Natural killer cell (primary cell): ENCODE measurements at regions not wholly inside any gene's neighbourhood (a gene's known extent, or its start where the extent isn't known, plus 50 kb on each side); places are given as distances from the start of the nearest gene placed in this dataset.

Source experiments
- ATAC-seq, 3 donors: fragments of 150-1000 bp in 2 of 3; fragments of 200-7000 bp in 1 of 3; cut with Tn5 transposase; 1 replicate in 1 of 3; 2 replicates in 2 of 3; pipeline ENCODE4 v1.10.0; 2021; ENCODE audit warnings: mild to moderate bottlenecking in 2 of 3, moderate library complexity in 2 of 3
- DNase-seq, 2 donors: peaks; one replicate each; pipeline versions ENCODE4 v3.0.0 to v3.0.0-alpha.2; 2013 to 2021; ENCODE audit warnings: mixed read lengths in 1 of 2
- H3K27ac ChIP-seq: one replicate; pipeline ENCODE4 v1.5.1; 2013; ENCODE audit warnings: mild to moderate bottlenecking, low read length
- H3K27me3 ChIP-seq: one replicate; pipeline ENCODE4 v1.6.1; 2013; ENCODE audit warnings: low read length; ENCODE audit not compliant: control insufficient read depth, insufficient read depth
- H3K36me3 ChIP-seq: one replicate; pipeline ENCODE4 v1.6.1; 2013; ENCODE audit warnings: low read length; ENCODE audit not compliant: control insufficient read depth, insufficient read depth
- H3K4me1 ChIP-seq: one replicate; pipeline ENCODE4 v1.6.1; 2013; ENCODE audit warnings: low read length; ENCODE audit not compliant: control insufficient read depth, insufficient read depth
- H3K4me3 ChIP-seq: one replicate; pipeline ENCODE4 v1.5.1; 2013; ENCODE audit warnings: low read length
- H3K9me3 ChIP-seq: one replicate; pipeline ENCODE4 v1.6.1; 2013; ENCODE audit warnings: low read length; ENCODE audit not compliant: control insufficient read depth, insufficient read depth
- H3K27ac Mint-ChIP-seq, 2 donors: one replicate each; pipeline ENCODE4 v1.8.0; 2022; ENCODE audit warnings: mild to moderate bottlenecking in 2 of 2, mixed read lengths in 2 of 2, moderate library complexity in 1 of 2
- H3K27me3 Mint-ChIP-seq, 2 donors: one replicate each; pipeline ENCODE4 v1.8.0; 2022; ENCODE audit warnings: low read depth in 2 of 2, mixed read lengths in 2 of 2
- H3K36me3 Mint-ChIP-seq: one replicate; pipeline ENCODE4 v1.8.0; 2022; ENCODE audit warnings: mixed read lengths
- H3K4me1 Mint-ChIP-seq, 2 donors: one replicate each; pipeline ENCODE4 v1.8.0; 2022; ENCODE audit warnings: mixed read lengths in 2 of 2
- H3K4me3 Mint-ChIP-seq: one replicate; pipeline ENCODE4 v1.8.0; 2022; ENCODE audit warnings: mild to moderate bottlenecking, moderate library complexity, mixed read lengths
- H3K9me3 Mint-ChIP-seq, 2 donors: one replicate each; pipeline ENCODE4 v1.8.0; 2022; ENCODE audit warnings: mixed read lengths in 2 of 2
- CTCF ChIP-seq: fragments of 200-600 bp; IDR thresholded peaks from one replicate; pipeline ENCODE4 v1.8.0; 2022; ENCODE audit warnings: antibody characterized with exemption
- WGBS: methylation state at CpG from one replicate; pipeline ENCODE4 v1.1.7; 2013; ENCODE audit warnings: missing lambda C conversion rate; ENCODE audit not compliant: insufficient coverage; 5-methylcytosine and 5-hydroxymethylcytosine counted together
- intact Hi-C: fragments of 100-400 bp; cut with micrococcal nuclease; formaldehyde crosslinking; loops from one replicate; pipeline ENCODE4 v1.14.2; 2022

GRCh38 chr9:96078897-96079490 is 203.5 kb downstream of the ERCC6L2 start:
- no peak overlapping the region for H3K4me3 Mint-ChIP-seq
- H3K27ac Mint-ChIP-seq: no peak overlapping the region
- Histone ChIP-seq H3K4me3 (no peak overlapping the region), H3K27ac (no peak overlapping the region), H3K4me1 (no peaks in the 10 kb centered on the region), H3K9me3 (no peaks in the 10 kb centered on the region), H3K27me3 (no peaks in the 10 kb centered on the region), H3K36me3 (no peaks in the 10 kb centered on the region)
- DNase-seq (no peak), ATAC-seq (no peak)
- intact Hi-C loops: no loop called here
- WGBS: 65% methylated on average over 3 of the region's 4 CpGs
- TF ChIP-seq CTCF: no peak
- H3K4me1 Mint-ChIP-seq: peaks cover 3 to 5% of the 10 kb centered on the region in 2 donors
- H3K27me3 Mint-ChIP-seq: peaks cover 8 to 26% of the 10 kb centered on the region in 2 donors
- no peaks in the 10 kb centered on the region for H3K36me3 Mint-ChIP-seq
- H3K9me3 Mint-ChIP-seq: no peaks in the 10 kb centered on the region

- intact Hi-C loops: no loop called here
- peaks cover 0 to 25% of the 10 kb centered on the region in 2 donors for H3K27me3 Mint-ChIP-seq
- DNase-seq (no peak), ATAC-seq (no peak)
- H3K4me1 ChIP-seq: no peaks in the 10 kb centered on the region
- no peaks in the 10 kb centered on the region for H3K4me1 Mint-ChIP-seq
- no peak for TF ChIP-seq CTCF
- H3K9me3 Mint-ChIP-seq: no peaks in the 10 kb centered on the region
- H3K9me3 ChIP-seq: no peaks in the 10 kb centered on the region
- no peaks in the 10 kb centered on the region for H3K27me3 ChIP-seq
- no peaks in the 10 kb centered on the region for H3K36me3 ChIP-seq
- H3K27ac ChIP-seq: no peak overlapping the region
- no peaks in the 10 kb centered on the region for H3K36me3 Mint-ChIP-seq
- 93% methylated on average over 4 of the region's 5 CpGs for WGBS
- H3K4me3 Mint-ChIP-seq: no peak overlapping the region
- H3K27ac Mint-ChIP-seq: no peak overlapping the region
- no peak overlapping the region for H3K4me3 ChIP-seq
Measured at GRCh38 chr9:96075757-96076156, 200.3 kb downstream of the ERCC6L2 start.

GRCh38 chr9:96075111-96075510 is 199.6 kb downstream of the ERCC6L2 start:
- Mint-ChIP-seq H3K36me3 (no peaks in the 10 kb centered on the region), H3K4me1 (no peaks in the 10 kb centered on the region), H3K27ac (no peak overlapping the region), H3K27me3 (peaks cover 0 to 22% of the 10 kb centered on the region in 2 donors), H3K9me3 (no peaks in the 10 kb centered on the region), H3K4me3 (no peak overlapping the region)
- no peak overlapping the region for H3K27ac ChIP-seq
- no peaks in the 10 kb centered on the region for H3K9me3 ChIP-seq
- H3K4me1 ChIP-seq: no peaks in the 10 kb centered on the region
- H3K27me3 ChIP-seq: no peaks in the 10 kb centered on the region
- TF ChIP-seq CTCF: no peak
- DNase-seq (no peak), ATAC-seq (no peak)
- H3K4me3 ChIP-seq: no peak overlapping the region
- intact Hi-C loops: no loop called here
- H3K36me3 ChIP-seq: no peaks in the 10 kb centered on the region
- whole genome bisulfite sequencing: 75% methylated on average over 6 of the region's 6 CpGs
